Chondrocyte (in vitro differentiated cells): ENCODE measurements at regions not wholly inside any gene's neighbourhood (a gene's known extent, or its start where the extent isn't known, plus 50 kb on each side); places are given as distances from the start of the nearest gene placed in this dataset.

ENCODE experiments used
- DNase-seq: peaks from one replicate; pipeline ENCODE4 v3.0.0; 2021; ENCODE audit warnings: mixed read lengths, low spot score
- H3K27ac Mint-ChIP-seq: one replicate; pipeline ENCODE4 v1.8.0; 2021; ENCODE audit warnings: mild to moderate bottlenecking, moderate library complexity, mixed read lengths; ENCODE audit not compliant: unreplicated experiment
- H3K27me3 Mint-ChIP-seq: 2 replicates; pipeline ENCODE4 v1.8.0; 2021; ENCODE audit warnings: low read depth, mixed read lengths
- H3K36me3 Mint-ChIP-seq: 2 replicates; pipeline ENCODE4 v1.8.0; 2021; ENCODE audit warnings: low read depth, mixed read lengths
- H3K4me1 Mint-ChIP-seq: 2 replicates; pipeline ENCODE4 v1.8.0; 2021; ENCODE audit warnings: low read depth, mild to moderate bottlenecking, mixed read lengths
- H3K4me3 Mint-ChIP-seq: one replicate; pipeline ENCODE4 v1.8.0; 2021; ENCODE audit warnings: mild to moderate bottlenecking, moderate library complexity, mixed read lengths; ENCODE audit not compliant: unreplicated experiment
- H3K9me3 Mint-ChIP-seq: 2 replicates; pipeline ENCODE4 v1.8.0; 2021; ENCODE audit warnings: low read depth, mixed read lengths
- TF ChIP-seq, protein P1 (sequence below): fragments of 200-600 bp; sonication (generic); IDR thresholded peaks from 2 replicates; pipeline ENCODE4 v1.5.0; 2021; ENCODE audit warnings: antibody characterized with exemption, mild to moderate bottlenecking, moderate library complexity

DNA sequence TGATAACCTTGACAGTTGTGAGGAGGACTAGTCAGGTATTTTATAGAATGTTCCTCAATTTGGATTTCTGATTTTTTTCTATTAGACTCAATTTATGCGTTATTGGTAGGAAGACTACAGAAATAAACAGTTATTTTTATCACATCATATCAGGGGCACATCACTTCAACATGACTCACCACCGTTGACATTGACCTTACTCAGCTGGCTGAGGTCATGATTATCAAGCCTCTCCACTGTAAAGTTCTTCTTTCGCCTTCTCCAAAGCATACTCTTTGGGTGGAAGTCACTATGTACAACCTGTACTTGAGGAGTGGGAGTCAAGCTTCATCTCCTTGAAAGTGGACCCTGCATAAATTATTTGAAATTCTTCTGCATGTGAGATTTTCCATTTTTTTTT is 194.3 kb upstream of the IGFBP3 start:
- no peaks in the 10 kb centered on the region for H3K36me3 Mint-ChIP-seq
- TF ChIP-seq, protein P1, sequence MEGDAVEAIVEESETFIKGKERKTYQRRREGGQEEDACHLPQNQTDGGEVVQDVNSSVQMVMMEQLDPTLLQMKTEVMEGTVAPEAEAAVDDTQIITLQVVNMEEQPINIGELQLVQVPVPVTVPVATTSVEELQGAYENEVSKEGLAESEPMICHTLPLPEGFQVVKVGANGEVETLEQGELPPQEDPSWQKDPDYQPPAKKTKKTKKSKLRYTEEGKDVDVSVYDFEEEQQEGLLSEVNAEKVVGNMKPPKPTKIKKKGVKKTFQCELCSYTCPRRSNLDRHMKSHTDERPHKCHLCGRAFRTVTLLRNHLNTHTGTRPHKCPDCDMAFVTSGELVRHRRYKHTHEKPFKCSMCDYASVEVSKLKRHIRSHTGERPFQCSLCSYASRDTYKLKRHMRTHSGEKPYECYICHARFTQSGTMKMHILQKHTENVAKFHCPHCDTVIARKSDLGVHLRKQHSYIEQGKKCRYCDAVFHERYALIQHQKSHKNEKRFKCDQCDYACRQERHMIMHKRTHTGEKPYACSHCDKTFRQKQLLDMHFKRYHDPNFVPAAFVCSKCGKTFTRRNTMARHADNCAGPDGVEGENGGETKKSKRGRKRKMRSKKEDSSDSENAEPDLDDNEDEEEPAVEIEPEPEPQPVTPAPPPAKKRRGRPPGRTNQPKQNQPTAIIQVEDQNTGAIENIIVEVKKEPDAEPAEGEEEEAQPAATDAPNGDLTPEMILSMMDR, result no peak
- DNase-seq, result no peak

DNA sequence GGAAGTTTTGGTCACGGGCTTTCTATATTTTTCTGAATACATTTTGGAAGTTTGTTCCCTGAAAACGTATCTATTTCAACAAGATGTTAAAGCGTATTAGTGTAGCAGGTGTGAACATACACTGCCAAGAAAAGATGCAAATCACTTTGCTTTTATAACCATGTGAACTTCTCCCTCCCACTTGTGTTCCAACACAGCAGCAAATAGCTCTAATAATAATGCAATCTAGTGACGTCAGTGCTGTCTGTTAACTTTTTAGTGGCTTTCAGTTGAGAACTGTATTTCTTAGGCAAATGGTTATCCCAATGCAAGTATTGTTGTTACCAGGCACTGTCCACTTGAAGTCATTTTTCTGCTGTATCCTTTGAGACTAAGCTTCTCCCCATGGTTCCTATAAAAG is 188.4 kb upstream of the IGFBP3 start:
- TF ChIP-seq, protein P1, result no peak
- Mint-ChIP-seq H3K9me3 (no peaks in the 10 kb centered on the region), H3K27ac (no peak overlapping the region), H3K4me3 (no peak overlapping the region), H3K27me3 (no peaks in the 10 kb centered on the region), H3K4me1 (no peaks in the 10 kb centered on the region), H3K36me3 (peaks cover 1% of the 10 kb centered on the region)
- DNase-seq, result no peak

More for the DNA sequence above, 194.3 kb upstream of the IGFBP3 start:
- Mint-ChIP-seq H3K27ac (no peak overlapping the region), H3K4me3 (no peak overlapping the region), H3K27me3 (no peaks in the 10 kb centered on the region), H3K9me3 (no peaks in the 10 kb centered on the region), H3K4me1 (no peaks in the 10 kb centered on the region)

DNA sequence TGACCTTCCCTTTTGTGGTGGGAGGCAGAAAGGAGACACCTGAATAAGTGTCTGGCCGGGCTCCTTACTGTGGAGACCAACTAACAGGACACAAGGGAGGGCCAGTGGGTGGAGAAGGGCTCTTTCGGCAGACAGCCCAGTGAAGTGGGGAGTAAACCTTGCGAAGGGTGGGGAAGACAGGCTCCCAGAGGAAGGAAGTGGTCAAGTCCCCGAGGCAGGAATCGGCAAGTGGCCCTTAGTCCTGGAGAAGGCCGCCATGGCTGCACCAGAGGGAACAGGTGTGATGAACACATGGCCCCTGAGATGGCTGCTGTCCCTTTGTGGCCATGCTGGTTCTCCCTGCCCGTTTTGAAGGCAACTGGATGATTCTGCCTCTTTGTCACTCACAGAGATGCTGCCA is 187.2 kb upstream of the IGFBP3 start:
- Mint-ChIP-seq H3K27me3 (no peaks in the 10 kb centered on the region), H3K27ac (no peak overlapping the region), H3K4me1 (no peaks in the 10 kb centered on the region), H3K4me3 (no peak overlapping the region), H3K36me3 (peaks cover 1% of the 10 kb centered on the region), H3K9me3 (no peaks in the 10 kb centered on the region)
- no peak for DNase-seq
- TF ChIP-seq, protein P1, result no peak

GRCh38 chr7:46107610-46108217 is 186.6 kb upstream of the IGFBP3 start:
- H3K4me1 Mint-ChIP-seq, result no peaks in the 10 kb centered on the region
- TF ChIP-seq, protein P1, result no peak

GRCh38 chr7:46100521-46100920 is 179.4 kb upstream of the IGFBP3 start:
- TF ChIP-seq, protein P1, result no peak
- Mint-ChIP-seq H3K4me3 (no peak overlapping the region), H3K27ac (no peak overlapping the region), H3K9me3 (no peaks in the 10 kb centered on the region), H3K27me3 (no peaks in the 10 kb centered on the region), H3K4me1 (peaks cover 11% of the 10 kb centered on the region), H3K36me3 (peaks cover 1% of the 10 kb centered on the region)
- DNase-seq, result no peak

More at GRCh38 chr7:46107610-46108217, 186.6 kb upstream of the IGFBP3 start:
- Mint-ChIP-seq H3K36me3 (peaks cover 1% of the 10 kb centered on the region), H3K9me3 (no peaks in the 10 kb centered on the region), H3K27ac (no peak overlapping the region), H3K27me3 (no peaks in the 10 kb centered on the region), H3K4me3 (no peak overlapping the region)
- no peak for DNase-seq
